Fibroblast of mammary gland (primary cell): ENCODE measurements at regions not wholly inside any gene's neighbourhood (a gene's known extent, or its start where the extent isn't known, plus 50 kb on each side); places are given as distances from the start of the nearest gene placed in this dataset.

Experiments
- DNase-seq: peaks from one replicate; pipeline ENCODE4 v3.0.0-alpha.2; 2010; ENCODE audit warnings: low read depth
- H3K4me3 ChIP-seq: 2 replicates; pipeline ENCODE4 v1.5.1; 2011; ENCODE audit warnings: low read depth, mild to moderate bottlenecking, low read length, moderate library complexity; ENCODE audit not compliant: control insufficient read depth
- TF ChIP-seq, protein P1 (sequence below): conservative IDR thresholded peaks from 2 replicates; pipeline ENCODE4 v1.5.1; 2011; ENCODE audit warnings: low read depth, low read length, inconsistent platforms; ENCODE audit not compliant: control insufficient read depth, insufficient read depth

DNA sequence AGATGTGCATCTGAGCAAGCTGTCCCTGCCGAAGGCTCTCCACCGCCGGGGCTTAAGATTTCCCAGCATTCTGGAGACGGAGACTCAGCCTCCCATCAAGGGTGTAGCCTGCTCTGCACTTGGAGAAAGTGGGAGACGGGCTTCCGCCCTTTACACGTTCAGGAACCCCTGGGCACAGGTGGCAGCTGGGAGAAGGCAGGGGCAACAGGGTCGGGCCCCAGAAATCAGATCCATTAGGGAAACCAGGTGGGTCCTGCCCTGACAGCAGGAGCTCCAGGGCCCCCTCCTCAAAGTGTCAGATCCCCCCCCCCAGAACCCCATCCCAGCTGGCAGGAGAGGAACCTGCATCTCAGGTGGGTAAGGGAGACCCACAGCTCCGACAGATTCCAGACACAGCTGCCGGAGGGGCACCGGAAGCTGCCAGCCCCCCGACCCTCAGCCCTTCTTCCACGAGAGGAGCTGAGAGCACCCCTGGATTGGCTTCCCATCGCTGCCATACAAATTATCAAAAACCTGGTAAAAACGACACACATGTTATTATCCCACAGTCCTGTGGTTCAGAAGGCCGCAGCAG, 236.6 kb downstream of the NPHP4 start:
- DNase-seq, result no peak
- TF ChIP-seq, protein P1, sequence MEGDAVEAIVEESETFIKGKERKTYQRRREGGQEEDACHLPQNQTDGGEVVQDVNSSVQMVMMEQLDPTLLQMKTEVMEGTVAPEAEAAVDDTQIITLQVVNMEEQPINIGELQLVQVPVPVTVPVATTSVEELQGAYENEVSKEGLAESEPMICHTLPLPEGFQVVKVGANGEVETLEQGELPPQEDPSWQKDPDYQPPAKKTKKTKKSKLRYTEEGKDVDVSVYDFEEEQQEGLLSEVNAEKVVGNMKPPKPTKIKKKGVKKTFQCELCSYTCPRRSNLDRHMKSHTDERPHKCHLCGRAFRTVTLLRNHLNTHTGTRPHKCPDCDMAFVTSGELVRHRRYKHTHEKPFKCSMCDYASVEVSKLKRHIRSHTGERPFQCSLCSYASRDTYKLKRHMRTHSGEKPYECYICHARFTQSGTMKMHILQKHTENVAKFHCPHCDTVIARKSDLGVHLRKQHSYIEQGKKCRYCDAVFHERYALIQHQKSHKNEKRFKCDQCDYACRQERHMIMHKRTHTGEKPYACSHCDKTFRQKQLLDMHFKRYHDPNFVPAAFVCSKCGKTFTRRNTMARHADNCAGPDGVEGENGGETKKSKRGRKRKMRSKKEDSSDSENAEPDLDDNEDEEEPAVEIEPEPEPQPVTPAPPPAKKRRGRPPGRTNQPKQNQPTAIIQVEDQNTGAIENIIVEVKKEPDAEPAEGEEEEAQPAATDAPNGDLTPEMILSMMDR, result no peak
- H3K4me3 ChIP-seq, result no peak overlapping the region

DNA sequence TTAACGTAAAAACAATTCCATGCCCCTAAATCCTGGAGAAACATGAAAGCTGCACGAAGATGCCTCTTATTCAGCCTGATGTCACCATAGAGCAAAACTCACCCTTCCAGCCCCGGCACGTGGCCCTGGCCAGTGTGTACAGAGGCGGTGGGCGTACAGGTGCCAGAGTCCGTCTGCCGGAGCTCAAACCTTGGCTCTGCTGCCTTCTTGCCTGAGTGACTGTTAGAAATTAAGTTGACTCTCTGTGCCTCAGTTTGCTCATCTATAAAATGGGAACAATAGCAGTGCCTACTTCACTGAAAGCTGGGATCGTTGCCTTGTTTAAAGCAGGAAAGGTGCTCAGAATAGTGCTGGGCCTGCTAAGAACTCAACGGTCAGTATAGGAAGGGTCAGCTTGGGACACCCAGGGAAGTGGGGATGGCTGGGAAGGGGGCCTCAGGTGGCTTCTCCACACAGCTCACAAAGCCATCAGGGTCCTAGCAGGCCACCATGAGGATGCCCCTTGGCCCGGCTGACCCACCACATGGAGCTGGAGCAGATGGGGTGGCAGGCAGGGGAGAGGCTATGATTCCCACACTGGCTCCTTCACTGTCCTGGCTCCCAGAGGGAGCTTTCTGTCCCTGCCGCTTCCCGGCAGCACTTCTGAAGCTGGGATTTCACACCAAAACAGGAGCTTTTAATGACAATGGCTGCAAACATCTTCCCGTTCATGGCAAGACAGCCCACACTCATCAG, 237.2 kb downstream of the NPHP4 start:
- DNase-seq, result no peak
- TF ChIP-seq, protein P1, result no peak
- H3K4me3 ChIP-seq, result no peak overlapping the region

DNA sequence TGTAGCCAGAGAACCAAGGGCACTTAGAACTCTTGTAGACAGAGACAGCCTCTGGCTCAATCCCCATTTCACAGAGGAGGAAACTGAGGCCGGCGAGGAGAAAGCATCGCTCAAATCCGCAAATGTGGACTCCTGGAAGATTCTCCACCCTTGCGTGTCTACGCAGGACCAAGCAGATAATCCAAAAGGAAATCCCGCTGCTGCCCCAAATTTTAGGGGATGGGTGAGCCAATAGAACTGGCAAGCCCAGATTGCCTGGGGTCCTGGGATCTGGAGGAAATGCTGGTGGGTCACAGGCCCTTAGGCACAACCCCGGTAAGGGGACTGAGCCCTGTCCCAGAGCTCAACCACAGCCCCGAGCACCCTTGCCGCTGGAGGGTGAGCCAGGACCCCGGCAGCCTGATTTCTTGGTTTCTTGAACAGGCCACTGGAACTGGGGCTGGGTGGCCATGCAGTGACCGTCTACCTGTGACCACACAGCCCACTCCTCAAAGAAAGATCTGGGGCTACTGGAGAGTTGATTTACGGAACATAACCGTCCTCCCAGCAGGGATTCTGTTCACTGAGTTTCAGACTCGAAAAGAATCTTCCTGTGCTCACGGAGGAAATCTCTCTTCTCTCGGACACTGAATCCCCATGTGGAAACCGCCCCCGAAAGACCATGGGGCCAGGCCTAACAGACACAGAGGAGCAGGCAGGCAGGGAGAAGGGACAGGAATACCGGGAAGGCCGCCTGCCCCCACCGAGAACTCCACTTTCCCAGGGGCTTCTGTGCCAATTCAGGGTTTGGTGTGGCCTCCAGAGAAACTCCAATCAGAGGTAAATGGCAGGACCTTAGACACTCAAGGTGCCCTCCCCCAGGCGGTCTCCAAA, 238.4 kb downstream of the NPHP4 start:
- TF ChIP-seq, protein P1, result no peak
- no peak overlapping the region for H3K4me3 ChIP-seq
- DNase-seq, result no peak

DNA sequence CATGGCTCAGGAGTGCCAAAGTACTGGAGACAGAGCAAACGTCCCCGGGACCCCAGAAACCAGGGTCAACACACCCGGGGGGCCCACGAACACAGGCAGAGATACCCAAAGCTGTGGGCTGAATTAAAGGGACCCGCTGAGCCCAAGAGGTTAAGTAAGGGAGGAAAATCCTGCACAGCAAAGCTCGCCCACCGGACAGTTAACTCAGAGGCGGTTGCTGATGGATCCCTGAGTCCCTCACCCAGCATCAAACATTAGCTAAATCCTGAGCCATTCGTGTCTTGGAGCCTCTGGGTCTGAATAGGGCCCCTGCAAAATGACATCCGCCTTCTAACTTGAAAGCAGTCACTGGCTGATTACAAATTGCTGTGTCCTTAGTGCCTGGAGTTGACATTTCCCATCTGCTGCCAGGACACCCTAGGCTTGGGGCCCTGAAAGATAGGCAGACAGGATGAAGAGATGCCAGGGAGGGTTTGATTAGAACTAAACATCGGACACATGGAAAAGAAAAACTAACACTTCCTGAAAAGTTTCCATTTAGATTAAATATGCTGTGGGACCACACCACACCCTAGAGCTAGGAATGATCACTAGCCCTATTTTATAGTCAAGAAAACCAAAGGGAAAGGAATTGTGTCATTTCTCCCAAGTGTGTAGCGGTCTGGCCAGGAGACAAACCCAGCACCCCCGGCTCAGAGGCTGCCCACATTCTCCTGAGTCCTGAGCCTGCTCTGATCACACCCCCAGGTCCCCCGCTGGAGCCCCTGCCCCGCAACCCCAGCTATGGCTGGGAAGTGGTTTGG, 239.3 kb downstream of the NPHP4 start:
- H3K4me3 ChIP-seq, result no peak overlapping the region
- TF ChIP-seq, protein P1, result no peak
- DNase-seq, result no peak

DNA sequence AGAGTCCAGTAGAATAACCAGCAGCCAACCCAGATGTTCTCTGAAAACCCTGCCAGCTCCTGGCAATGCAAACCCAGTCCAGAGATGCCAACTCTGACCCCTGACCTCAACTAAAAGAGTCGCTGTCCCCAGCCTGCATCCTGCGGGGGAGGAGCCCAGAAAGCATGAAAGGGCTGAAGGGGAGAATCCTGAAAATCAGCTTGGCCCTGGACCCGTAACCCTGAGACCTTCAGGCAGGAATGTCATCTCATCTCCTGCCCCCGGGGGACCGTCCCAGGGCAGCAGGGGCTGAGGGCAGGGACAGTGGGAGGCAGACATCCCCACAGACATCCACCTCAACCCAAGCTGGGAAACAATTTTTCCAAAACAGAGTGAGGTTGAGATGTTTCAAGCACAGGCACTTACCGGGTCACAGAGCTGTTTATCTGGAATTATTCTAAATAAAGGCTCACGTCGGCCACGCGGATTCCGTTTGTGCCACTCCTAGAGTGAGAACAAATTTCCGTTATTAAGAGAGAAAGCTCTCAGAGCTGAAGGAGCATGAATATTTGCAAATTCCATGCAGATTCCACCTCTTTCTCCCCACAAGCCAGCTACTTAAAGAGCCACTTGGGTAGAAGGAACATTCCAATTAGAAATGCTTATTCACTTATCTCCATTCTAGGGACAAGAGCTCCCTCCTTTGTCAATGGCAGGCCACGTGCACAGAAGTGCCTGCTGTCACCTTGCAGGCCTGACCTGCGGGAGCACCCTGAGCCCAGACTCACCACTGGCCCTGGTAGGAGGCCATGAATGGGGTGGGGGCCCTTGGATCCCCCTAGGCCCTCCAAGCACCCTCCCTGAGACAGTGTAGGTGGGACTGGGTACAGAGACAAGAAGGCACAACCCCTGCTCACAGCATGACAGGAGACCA, 240.1 kb downstream of the NPHP4 start:
- no peak overlapping the region for H3K4me3 ChIP-seq
- no peak for DNase-seq
- TF ChIP-seq, protein P1, result no peak
